ENCODE measurements at regions not wholly inside any gene's neighbourhood (a gene's known extent, or its start where the extent isn't known, plus 50 kb on each side); places are given as distances from the start of the nearest gene placed in this dataset.

GRCh38 chr10:4242561-4243035, 457.6 kb upstream of the KLF6 start:
- Histone ChIP-seq H3K4me1 (ENCODE audit: control insufficient read depth, extremely low read depth, insufficient read depth, low read length) (peaks cover 56% of the 10 kb centered on the region), H3K4me3 (replicated peaks in 1 of 3; ENCODE audit: insufficient read depth in 1 of 3, low read depth in 1 of 3, low read length in 3 of 3) (peak overlapping the region in 1 of 3 experiments; percentile 63), H2AFZ (ENCODE audit: low read depth, low read length) (no peak overlapping the region), H4K20me1 (replicated peaks; ENCODE audit: control insufficient read depth, extremely low read depth, insufficient read depth, low read length) (no peaks in the 10 kb centered on the region), H3K9me3 (replicated peaks; ENCODE audit: control insufficient read depth, insufficient read depth, low read length) (no peaks in the 10 kb centered on the region), H3K79me2 (ENCODE audit: control insufficient read depth, insufficient read depth, low read length) (no peaks in the 10 kb centered on the region), H3K27ac (ENCODE audit: insufficient read depth, low read depth, low read length) (peak overlapping the region; percentile 99), H3K9me1 (replicated peaks; ENCODE audit: control insufficient read depth, extremely low read depth, insufficient read depth, low read length) (no peaks in the 10 kb centered on the region), H3K9ac (replicated peaks; ENCODE audit: extremely low read depth, insufficient read depth, low read length) (peak overlapping the region; percentile 96), H3K27me3 (ENCODE audit: control insufficient read depth in 2 of 2, insufficient read depth in 2 of 2, low read length in 2 of 2) (no peaks in the 10 kb centered on the region), H3K36me3 (ENCODE audit: control insufficient read depth in 2 of 2, extremely low read depth in 1 of 2, insufficient read depth in 2 of 2, low read length in 2 of 2) (no peaks in the 10 kb centered on the region), H3K4me2 (ENCODE audit: insufficient read depth, low read length) (peak overlapping the region; percentile 94)
- dilution Hi-C loops (cut with MboI; ENCODE audit: extremely low pct_ligation_motif_present, low sequenced_read_pairs), result no loop called here
- FAIRE-seq (peak; percentile 71), DNase-seq (ENCODE audit: low read depth, low spot score) (peak; percentile 89)
- BruUV-seq (replicated peaks), result no TSS peak
- TF ChIP-seq JUN (IDR thresholded peaks at IDR 0.05; ENCODE audit: borderline replicate concordance, insufficient read depth, insufficient read length, low read depth), result peak; percentile 85
- peak; percentile 56 for TF ChIP-seq FOS (IDR thresholded peaks at IDR 0.05; ENCODE audit: borderline replicate concordance, insufficient read depth, low read length)
- TF ChIP-seq MYC (IDR thresholded peaks at IDR 0.05; ENCODE audit: low read depth, low read length), result no peak
- peak; percentile 96 for TF ChIP-seq GATA2 (IDR thresholded peaks at IDR 0.05; ENCODE audit: insufficient read depth, insufficient read length, low read depth, low read length)
- POLR2A ChIA-PET, result interaction anchor here (1.0 to 1.5 kb wide), 3 partner anchors 318 to 459 kb away, joined by 3 to 8 read pairs (median 4); partner anchors contain the start of gene KLF6
- intact Hi-C loops (cut with micrococcal nuclease), result loop anchor here (1.0 to 5.0 kb wide), 20 partner anchors 112 to 1046 kb away; no protein-coding TSS in a partner anchor
- CTCF ChIA-PET, result interaction anchor here (1.0 to 1.1 kb wide), 2 partner anchors 25 to 525 kb away, joined by 3 read pairs; no protein-coding TSS in a partner anchor

- Histone ChIP-seq H3K9me1 (replicated peaks; ENCODE audit: control insufficient read depth, extremely low read depth, insufficient read depth, low read length) (no peaks in the 10 kb centered on the region), H3K4me3 (replicated peaks in 1 of 3; ENCODE audit: insufficient read depth in 1 of 3, low read depth in 1 of 3, low read length in 3 of 3) (peak overlapping the region in 1 of 3 experiments; percentile 63), H3K4me2 (ENCODE audit: insufficient read depth, low read length) (peak overlapping the region; percentile 94), H3K27ac (ENCODE audit: insufficient read depth, low read depth, low read length) (peak overlapping the region; percentile 99), H3K79me2 (ENCODE audit: control insufficient read depth, insufficient read depth, low read length) (no peaks in the 10 kb centered on the region), H3K9me3 (replicated peaks; ENCODE audit: control insufficient read depth, insufficient read depth, low read length) (no peaks in the 10 kb centered on the region), H2AFZ (ENCODE audit: low read depth, low read length) (no peak overlapping the region), H4K20me1 (replicated peaks; ENCODE audit: control insufficient read depth, extremely low read depth, insufficient read depth, low read length) (no peaks in the 10 kb centered on the region), H3K27me3 (ENCODE audit: control insufficient read depth in 2 of 2, insufficient read depth in 2 of 2, low read length in 2 of 2) (no peaks in the 10 kb centered on the region), H3K9ac (replicated peaks; ENCODE audit: extremely low read depth, insufficient read depth, low read length) (peak overlapping the region; percentile 96), H3K36me3 (ENCODE audit: control insufficient read depth in 2 of 2, extremely low read depth in 1 of 2, insufficient read depth in 2 of 2, low read length in 2 of 2) (no peaks in the 10 kb centered on the region), H3K4me1 (ENCODE audit: control insufficient read depth, extremely low read depth, insufficient read depth, low read length) (peaks cover 50% of the 10 kb centered on the region)
- FAIRE-seq, result no peak
- intact Hi-C loops (cut with micrococcal nuclease) (loop anchor here (1.0 to 5.0 kb wide), 25 partner anchors 112 to 1045 kb away; no protein-coding TSS in a partner anchor), dilution Hi-C loops (cut with MboI; ENCODE audit: extremely low pct_ligation_motif_present, low sequenced_read_pairs) (no loop called here)
- no TSS peak for BruUV-seq (replicated peaks)
- peak; percentile 89 for DNase-seq (ENCODE audit: low read depth, low spot score)
- ChIA-PET POLR2A (interaction anchor here (0.8 to 1.8 kb wide), 4 partner anchors 317 to 467 kb away, joined by 3 to 9 read pairs (median 4); partner anchors contain the start of gene KLF6), CTCF (interaction anchor here (1.0 to 1.4 kb wide), 3 partner anchors 9 to 1049 kb away, joined by 3 to 6 read pairs (median 3); no protein-coding TSS in a partner anchor)
- TF ChIP-seq CTCF (IDR thresholded peaks at IDR 0.05; ENCODE audit: extremely low read depth in 1 of 2, insufficient read depth in 1 of 2, low read depth in 1 of 2, low read length in 2 of 2) (no peak), MAX (IDR thresholded peaks at IDR 0.05; ENCODE audit: insufficient read depth, insufficient read length) (no peak), FOS (IDR thresholded peaks at IDR 0.05; ENCODE audit: borderline replicate concordance, insufficient read depth, low read length) (no peak), JUN (IDR thresholded peaks at IDR 0.05; ENCODE audit: borderline replicate concordance, insufficient read depth, insufficient read length, low read depth) (peak; percentile 30)
Observed at GRCh38 chr10:4241724-4242345, 456.8 kb upstream of the KLF6 start.
